Astrocyte of the spinal cord (primary cell): ENCODE measurements at regions not wholly inside any gene's neighbourhood (a gene's known extent, or its start where the extent isn't known, plus 50 kb on each side); places are given as distances from the start of the nearest gene placed in this dataset.

Experiments
- DNase-seq: peaks from one replicate; pipeline ENCODE4 v3.0.0; 2011; ENCODE audit warnings: low read depth, low spot score
- H3K4me3 ChIP-seq: 2 replicates; pipeline ENCODE4 v1.5.1; 2011; ENCODE audit warnings: low read depth, mild to moderate bottlenecking, low read length, moderate library complexity
- in situ Hi-C: cut with HindIII; loops from 2 replicates; pipeline ENCODE4 v1.10.0; 2017; ENCODE audit warnings: low sequenced_read_pairs
- TF ChIP-seq, protein P1 (sequence below): IDR thresholded peaks from 2 replicates; pipeline ENCODE4 v1.5.1; 2012; ENCODE audit warnings: low read depth, mild to moderate bottlenecking, low read length, inconsistent platforms

DNA sequence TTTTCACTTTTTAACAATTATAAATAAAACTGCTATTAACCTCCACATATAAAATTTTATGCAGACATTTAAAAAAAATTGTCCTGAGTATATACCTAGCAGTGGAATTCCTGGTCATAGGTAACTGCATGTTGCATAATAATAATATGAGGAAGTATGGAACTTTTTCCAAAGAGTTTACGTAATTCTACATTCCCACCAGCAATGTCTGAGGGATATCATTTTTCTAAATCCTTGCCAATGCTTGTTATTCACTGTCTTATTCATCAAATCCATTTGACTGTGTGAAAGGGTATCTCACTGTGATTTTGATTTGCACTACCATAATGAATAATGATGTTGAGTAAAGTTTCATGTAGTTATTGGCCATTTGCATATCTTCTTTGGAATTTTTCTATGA lies 393.8 kb downstream of the LRFN5 start:
- no peak for DNase-seq

DNA sequence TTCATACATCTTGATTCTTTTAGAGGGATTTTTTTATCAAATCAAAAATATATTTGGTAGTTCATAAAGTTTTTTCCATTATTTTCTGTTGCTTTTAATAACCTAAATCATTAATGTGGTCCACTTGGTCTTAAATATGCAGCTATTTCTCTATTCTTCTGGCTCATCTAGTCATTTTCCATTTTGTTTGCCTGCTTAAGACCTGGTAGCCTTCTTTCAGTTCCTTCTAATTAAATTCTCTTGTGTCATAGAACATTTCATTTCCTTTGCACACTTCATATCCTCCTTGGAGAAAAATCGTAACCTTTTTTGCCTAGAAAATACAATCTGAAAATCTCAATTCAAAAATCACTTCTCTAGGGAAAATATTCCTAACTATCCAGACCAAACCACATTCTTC lies 387.0 kb downstream of the LRFN5 start:
- H3K4me3 ChIP-seq = no peak overlapping the region
- no peak for DNase-seq
- in situ Hi-C loops = no loop called here
- TF ChIP-seq, protein P1, sequence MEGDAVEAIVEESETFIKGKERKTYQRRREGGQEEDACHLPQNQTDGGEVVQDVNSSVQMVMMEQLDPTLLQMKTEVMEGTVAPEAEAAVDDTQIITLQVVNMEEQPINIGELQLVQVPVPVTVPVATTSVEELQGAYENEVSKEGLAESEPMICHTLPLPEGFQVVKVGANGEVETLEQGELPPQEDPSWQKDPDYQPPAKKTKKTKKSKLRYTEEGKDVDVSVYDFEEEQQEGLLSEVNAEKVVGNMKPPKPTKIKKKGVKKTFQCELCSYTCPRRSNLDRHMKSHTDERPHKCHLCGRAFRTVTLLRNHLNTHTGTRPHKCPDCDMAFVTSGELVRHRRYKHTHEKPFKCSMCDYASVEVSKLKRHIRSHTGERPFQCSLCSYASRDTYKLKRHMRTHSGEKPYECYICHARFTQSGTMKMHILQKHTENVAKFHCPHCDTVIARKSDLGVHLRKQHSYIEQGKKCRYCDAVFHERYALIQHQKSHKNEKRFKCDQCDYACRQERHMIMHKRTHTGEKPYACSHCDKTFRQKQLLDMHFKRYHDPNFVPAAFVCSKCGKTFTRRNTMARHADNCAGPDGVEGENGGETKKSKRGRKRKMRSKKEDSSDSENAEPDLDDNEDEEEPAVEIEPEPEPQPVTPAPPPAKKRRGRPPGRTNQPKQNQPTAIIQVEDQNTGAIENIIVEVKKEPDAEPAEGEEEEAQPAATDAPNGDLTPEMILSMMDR = no peak

More for the DNA sequence above, 393.8 kb downstream of the LRFN5 start:
- in situ Hi-C loops = no loop called here
- no peak overlapping the region for H3K4me3 ChIP-seq
- TF ChIP-seq, protein P1 = no peak

DNA sequence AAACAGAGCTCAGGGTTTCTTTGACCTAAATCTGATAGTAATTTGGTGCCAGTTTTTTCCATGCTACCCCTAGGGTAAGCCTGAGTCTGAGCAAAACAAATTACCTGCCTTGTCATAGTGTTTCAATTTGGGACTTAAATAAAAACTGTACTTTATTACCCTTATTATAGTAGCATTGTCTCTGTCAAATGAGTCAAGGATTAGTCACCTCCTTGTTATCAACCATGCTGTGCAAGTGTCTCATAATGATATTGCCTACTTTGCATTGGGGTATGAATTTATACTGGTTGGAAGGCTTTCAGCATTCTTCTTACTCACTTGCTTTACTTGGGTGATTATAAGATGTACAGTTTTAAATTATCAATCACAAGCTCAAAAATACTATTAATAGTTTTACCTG lies 380.0 kb downstream of the LRFN5 start:
- H3K4me3 ChIP-seq = no peak overlapping the region
- TF ChIP-seq, protein P1 = no peak
- in situ Hi-C loops = no loop called here
- DNase-seq = peak; percentile 42

DNA sequence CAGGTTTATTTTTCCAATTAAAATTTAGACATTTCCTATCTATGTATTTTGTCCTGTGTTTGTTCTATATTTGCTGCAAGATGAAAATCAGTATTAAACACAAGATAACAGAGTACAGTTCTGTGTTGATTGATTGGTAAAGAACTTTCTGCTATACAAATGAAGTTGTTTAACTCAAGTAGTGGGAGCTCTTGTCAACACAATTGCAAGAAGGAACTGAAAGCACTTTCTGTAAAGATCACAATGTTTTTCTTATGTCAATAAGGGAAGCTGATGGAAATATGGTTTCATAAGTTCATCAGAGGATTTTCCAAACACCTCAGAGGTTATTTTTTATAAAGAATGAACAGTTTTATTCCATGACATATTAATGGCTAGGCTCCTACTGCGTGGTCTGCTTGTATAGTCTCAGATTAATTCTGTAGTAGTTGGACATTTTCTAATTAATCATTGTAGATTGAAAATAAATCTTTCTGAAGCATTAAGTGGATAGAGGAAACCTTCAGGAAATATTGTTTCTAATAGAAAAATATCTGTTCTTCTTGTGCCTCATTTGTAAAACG lies 379.5 kb downstream of the LRFN5 start:
- H3K4me3 ChIP-seq = no peak overlapping the region
- no peak for DNase-seq
- TF ChIP-seq, protein P1 = no peak
- in situ Hi-C loops = no loop called here

DNA sequence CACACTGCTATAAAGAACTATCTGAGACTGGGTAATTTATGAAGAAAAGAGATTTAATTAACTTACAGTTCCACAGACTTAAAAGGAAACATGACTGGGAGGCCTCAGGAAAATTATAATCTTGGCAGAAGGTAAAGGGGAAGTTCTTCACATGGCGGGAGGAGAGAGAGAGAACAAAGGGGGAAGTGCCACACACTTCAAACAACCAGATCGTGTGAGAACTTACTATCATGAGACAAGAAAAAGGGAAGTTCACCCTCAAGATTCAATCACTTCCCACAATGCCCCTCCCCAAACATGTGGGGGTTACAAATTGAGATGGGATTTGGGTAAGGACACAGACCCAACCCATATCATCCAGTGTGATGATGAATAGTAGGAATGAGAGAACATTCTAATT lies 366.5 kb downstream of the LRFN5 start:
- TF ChIP-seq, protein P1 = no peak
- DNase-seq = no peak
- no peak overlapping the region for H3K4me3 ChIP-seq
- in situ Hi-C loops = no loop called here

DNA sequence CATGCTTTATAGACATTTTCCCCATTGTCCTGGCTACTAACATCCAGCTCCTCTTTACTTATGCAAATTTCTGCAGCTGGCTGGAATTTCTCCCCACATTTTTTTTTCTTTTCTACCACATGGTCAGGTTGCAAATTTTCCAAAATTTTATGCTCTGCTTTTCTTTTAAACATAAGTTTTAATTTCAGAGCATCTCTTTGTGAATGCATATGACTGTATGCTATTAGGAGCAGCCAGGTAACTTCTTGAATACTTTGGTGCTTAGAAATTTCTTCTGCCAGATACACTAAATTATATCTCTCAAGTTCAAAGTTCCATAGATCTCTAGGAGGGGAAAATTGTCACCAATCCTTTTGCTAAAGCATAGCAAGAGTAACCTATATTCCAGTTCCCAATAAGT lies 365.9 kb downstream of the LRFN5 start:
- no peak for DNase-seq
- TF ChIP-seq, protein P1 = no peak
- in situ Hi-C loops = no loop called here
- H3K4me3 ChIP-seq = no peak overlapping the region

DNA sequence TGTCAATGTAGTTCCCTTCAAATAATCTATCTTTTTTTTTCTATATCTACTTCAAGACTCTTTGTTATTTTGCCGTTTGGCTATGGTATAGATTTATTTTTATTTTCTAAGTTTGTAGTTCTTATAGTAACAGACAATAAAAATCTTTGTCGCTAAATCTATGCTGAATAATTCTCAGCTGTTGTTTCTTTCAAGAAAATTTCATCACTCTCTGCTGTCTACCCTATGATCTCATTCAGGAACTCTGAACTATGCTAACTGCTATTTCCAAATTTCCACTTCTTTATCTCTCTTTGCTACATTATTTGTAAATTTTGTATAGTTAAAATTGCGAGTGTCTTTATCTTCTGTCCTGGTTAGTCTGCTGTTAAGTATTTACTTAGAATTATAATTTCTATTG lies 353.6 kb downstream of the LRFN5 start:
- no peak overlapping the region for H3K4me3 ChIP-seq
- in situ Hi-C loops = no loop called here
- DNase-seq = no peak
- TF ChIP-seq, protein P1 = no peak
